ENCODE measurements at regions not wholly inside any gene's neighbourhood (a gene's known extent, or its start where the extent isn't known, plus 50 kb on each side); places are given as distances from the start of the nearest gene placed in this dataset.

GRCh38 chr11:127226380-127226779 lies 225.8 kb upstream of the KIRREL3 start:
- WGBS, 2 donors, result 11 to 12% methylated on average over 1 of the region's 1 CpG
- Histone ChIP-seq H3K4me1 (no peaks in the 10 kb centered on the region), H3K4me3 (no peak overlapping the region), H3K27ac (peak overlapping the region in 3 of 4 donors; percentile 33 to 65 (median 62)), H3K9me3 (no peaks in the 10 kb centered on the region), H3K27me3 (no peaks in the 10 kb centered on the region), H3K36me3 (replicated peaks in 1 of 2; ENCODE audit: insufficient read depth in 1 of 2, low read depth in 2 of 2) (no peaks in the 10 kb centered on the region)
- DNase-seq (peak in 1 of 4 donors; percentile 25), ATAC-seq (peak; percentile 89)
- no peak for TF ChIP-seq CTCF (IDR thresholded peaks at IDR 0.05)
- no peak for TF ChIP-seq POLR2A (IDR thresholded peaks at IDR 0.05)
- intact Hi-C loops (cut with DNase I), result no loop called here

- peak overlapping the region in 1 of 4 donors; percentile 65 for H3K27ac ChIP-seq
- no peaks in the 10 kb centered on the region for H3K4me1 ChIP-seq
These were observed 225.0 kb upstream of the KIRREL3 start for GRCh38 chr11:127225619-127226018.

GRCh38 chr11:127224276-127224675 lies 223.7 kb upstream of the KIRREL3 start:
- intact Hi-C loops (cut with DNase I), result no loop called here
- ATAC-seq (no peak), DNase-seq (no peak)
- no peak for TF ChIP-seq CTCF (IDR thresholded peaks at IDR 0.05)
- TF ChIP-seq POLR2A (IDR thresholded peaks at IDR 0.05), result no peak
- H3K36me3 ChIP-seq (replicated peaks in 1 of 2; ENCODE audit: insufficient read depth in 1 of 2, low read depth in 2 of 2), result no peaks in the 10 kb centered on the region
- 46 to 58% methylated on average over 2 of the region's 2 CpGs for WGBS, 2 donors
- H3K9me3 ChIP-seq, result no peaks in the 10 kb centered on the region
- H3K4me3 ChIP-seq, result no peak overlapping the region
- no peaks in the 10 kb centered on the region for H3K27me3 ChIP-seq
- no peak overlapping the region for H3K27ac ChIP-seq
- no peaks in the 10 kb centered on the region for H3K4me1 ChIP-seq

More at GRCh38 chr11:127225619-127226018, 225.0 kb upstream of the KIRREL3 start:
- DNase-seq, result no peak
- Histone ChIP-seq H3K4me3 (no peak overlapping the region), H3K36me3 (replicated peaks in 1 of 2; ENCODE audit: insufficient read depth in 1 of 2, low read depth in 2 of 2) (no peaks in the 10 kb centered on the region), H3K27me3 (no peaks in the 10 kb centered on the region), H3K9me3 (no peaks in the 10 kb centered on the region)
- no peak for ATAC-seq
- no peak for TF ChIP-seq CTCF (IDR thresholded peaks at IDR 0.05)
- no peak for TF ChIP-seq POLR2A (IDR thresholded peaks at IDR 0.05)
- intact Hi-C loops (cut with DNase I), result no loop called here
- 56 to 61% methylated on average over 1 of the region's 1 CpG for WGBS, 2 donors

DNA sequence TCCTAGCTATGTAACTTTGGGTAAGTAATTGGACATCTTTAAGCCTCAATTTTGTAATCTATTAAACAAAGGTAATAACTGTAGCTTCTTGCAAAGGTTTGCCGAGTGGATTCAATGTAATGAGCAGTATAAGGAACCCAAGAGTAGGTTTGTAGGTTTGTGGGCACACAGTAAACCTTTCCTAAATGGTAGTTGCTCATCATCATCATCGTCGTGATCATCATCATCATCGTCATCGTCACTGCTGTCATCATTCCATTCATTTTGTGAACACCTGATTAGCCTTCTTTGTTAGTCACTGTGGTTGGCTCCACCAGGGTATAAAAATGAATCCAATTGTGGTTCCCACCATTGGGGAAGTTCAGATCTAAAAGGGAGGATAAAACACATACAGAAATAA lies 223.1 kb upstream of the KIRREL3 start:
- Histone ChIP-seq H3K27ac (no peak overlapping the region), H3K4me1 (no peaks in the 10 kb centered on the region), H3K9me3 (no peaks in the 10 kb centered on the region), H3K36me3 (replicated peaks in 1 of 2; ENCODE audit: insufficient read depth in 1 of 2, low read depth in 2 of 2) (no peaks in the 10 kb centered on the region), H3K27me3 (no peaks in the 10 kb centered on the region), H3K4me3 (no peak overlapping the region)
- DNase-seq (no peak), ATAC-seq (no peak)
- TF ChIP-seq POLR2A (IDR thresholded peaks at IDR 0.05) (no peak), CTCF (IDR thresholded peaks at IDR 0.05) (no peak)
- WGBS, 2 donors, result 73 to 77% methylated on average over 5 of the region's 5 CpGs
- intact Hi-C loops (cut with DNase I), result no loop called here

DNA sequence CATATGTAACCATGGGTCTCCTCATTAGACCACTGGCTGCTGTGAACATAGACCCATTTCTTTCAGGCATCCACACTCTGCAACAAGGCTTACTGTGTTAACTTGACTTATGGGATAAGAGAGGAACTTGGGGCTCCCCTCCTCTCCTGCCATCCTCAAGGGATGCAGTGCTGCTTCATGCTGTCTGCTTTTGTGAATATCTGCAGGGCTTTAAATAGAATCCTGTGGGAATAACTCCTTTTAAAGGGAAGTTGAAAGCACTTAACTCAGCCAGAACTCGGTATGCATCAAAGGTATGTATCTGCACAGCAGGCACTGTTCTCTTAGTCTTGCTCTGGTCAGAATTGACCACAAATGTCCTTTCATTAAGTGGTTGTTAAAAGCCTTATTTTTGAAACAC lies 222.5 kb upstream of the KIRREL3 start:
- no peak overlapping the region for H3K4me3 ChIP-seq
- H3K27ac ChIP-seq, result no peak overlapping the region
- intact Hi-C loops (cut with DNase I), result no loop called here
- no peaks in the 10 kb centered on the region for H3K36me3 ChIP-seq (replicated peaks in 1 of 2; ENCODE audit: insufficient read depth in 1 of 2, low read depth in 2 of 2)
- H3K4me1 ChIP-seq, result no peaks in the 10 kb centered on the region
- ATAC-seq, result no peak
- H3K9me3 ChIP-seq, result no peaks in the 10 kb centered on the region
- TF ChIP-seq POLR2A (IDR thresholded peaks at IDR 0.05) (no peak), CTCF (IDR thresholded peaks at IDR 0.05) (no peak)
- DNase-seq, result no peak
- WGBS, 2 donors, result 31 to 35% methylated on average over 1 of the region's 1 CpG
- H3K27me3 ChIP-seq, result no peaks in the 10 kb centered on the region

Data from body of pancreas (tissue), 4 donors.